H1 (cell line): ENCODE measurements at regions not wholly inside any gene's neighbourhood (a gene's known extent, or its start where the extent isn't known, plus 50 kb on each side); places are given as distances from the start of the nearest gene placed in this dataset.

Experiments
- CTCF ChIA-PET: fragments of 300-600 bp; sonication (Branson Sonifier 250); formaldehyde crosslinking; loops from one replicate; lab custom pipeline; 2021; ENCODE audit not compliant: partially characterized antibody; lab: Charles Lee
- POLR2A ChIA-PET: fragments of 300-600 bp; sonication (Branson Sonifier 250); formaldehyde crosslinking; loops from one replicate; lab custom pipeline; 2021; ENCODE audit warnings: inconsistent platforms; ENCODE audit not compliant: partially characterized antibody; lab: Charles Lee
- DNase-seq, 2 experiments: peaks; one replicate each; pipeline versions ENCODE4 v3.0.0 to v3.0.0-alpha.2; 2010 to 2022; ENCODE audit warnings: low spot score in 2 of 2, low read depth in 1 of 2, mixed read lengths in 1 of 2
- FAIRE-seq: peaks from 2 replicates; lab custom pipeline; 2011; peaks lifted over from hg19 to GRCh38; lab: Jason Lieb, UNC
- H2AFZ ChIP-seq: 2 replicates; pipeline ENCODE4 v1.8.1; 2012; ENCODE audit warnings: low read length, inconsistent platforms
- H2AK5ac ChIP-seq: 2 replicates; pipeline ENCODE4 v1.6.1; 2013; ENCODE audit warnings: low read depth, low read length
- H2BK120ac ChIP-seq: replicated peaks from 2 replicates; pipeline ENCODE3; 2013; ENCODE audit warnings: low read depth, low read length, inconsistent platforms
- H2BK12ac ChIP-seq: 2 replicates; pipeline ENCODE4 v1.6.1; 2013; ENCODE audit warnings: low read depth, low read length
- H2BK15ac ChIP-seq: 2 replicates; pipeline ENCODE4 v1.6.1; 2013; ENCODE audit warnings: low read length
- H2BK20ac ChIP-seq: 2 replicates; pipeline ENCODE4 v1.6.1; 2013; ENCODE audit warnings: low read length
- H2BK5ac ChIP-seq: 2 replicates; pipeline ENCODE4 v1.6.1; 2013; ENCODE audit warnings: low read depth, low read length
- H3K14ac ChIP-seq: 2 replicates; pipeline ENCODE4 v1.6.1; 2013; ENCODE audit warnings: inconsistent platforms; ENCODE audit not compliant: insufficient read length
- H3K18ac ChIP-seq: 2 replicates; pipeline ENCODE4 v1.6.1; 2013; ENCODE audit warnings: low read length; ENCODE audit errors: extremely low read depth
- H3K23ac ChIP-seq: 2 replicates; pipeline ENCODE4 v1.6.1; 2013; ENCODE audit warnings: inconsistent platforms; ENCODE audit not compliant: insufficient read length
- H3K23me2 ChIP-seq: 2 replicates; pipeline ENCODE4 v1.6.1; 2013; ENCODE audit warnings: low read depth, low read length
- H3K27ac ChIP-seq: 2 replicates; pipeline ENCODE4 v1.6.1; 2011; ENCODE audit warnings: low read depth, low read length, inconsistent platforms
- H3K27me3 ChIP-seq, 4 experiments: replicated peaks in 1 of 4; 1 replicate in 1 of 4; 2 replicates in 3 of 4; pipeline versions ENCODE4 v1.6.1 to v1.8.1; 2011 to 2013; ENCODE audit warnings: low read length in 3 of 4, mild to moderate bottlenecking in 3 of 4, inconsistent platforms in 2 of 4, mixed read lengths in 2 of 4, moderate library complexity in 1 of 4; ENCODE audit not compliant: control insufficient read depth in 3 of 4, insufficient read depth in 3 of 4; ENCODE audit errors: extremely low read depth in 1 of 4
- H3K36me3 ChIP-seq, 4 experiments: 2 replicates each; pipeline versions ENCODE4 v1.6.1 to v1.8.1; 2011 to 2013; ENCODE audit warnings: mild to moderate bottlenecking in 4 of 4, low read length in 3 of 4, moderate library complexity in 2 of 4, control low read depth in 1 of 4, inconsistent platforms in 1 of 4; ENCODE audit not compliant: insufficient read depth in 4 of 4, control insufficient read depth in 2 of 4
- H3K4ac ChIP-seq: replicated peaks from 2 replicates; pipeline ENCODE3; 2013; ENCODE audit warnings: low read length, low read depth, mixed read lengths, inconsistent platforms; ENCODE audit not compliant: insufficient read length
- H3K4me1 ChIP-seq, 4 experiments: replicated peaks in 1 of 4; 1 replicate in 1 of 4; 2 replicates in 3 of 4; pipeline versions ENCODE4 v1.6.1 to v1.8.1; 2011 to 2013; ENCODE audit warnings: low read length in 3 of 4, inconsistent platforms in 2 of 4, mixed read lengths in 1 of 4; ENCODE audit not compliant: insufficient read depth in 4 of 4, control insufficient read depth in 3 of 4
- H3K4me2 ChIP-seq, 2 experiments: 2 replicates each; pipeline versions ENCODE4 v1.6.1 to v1.8.1; 2011 to 2013; ENCODE audit warnings: low read depth in 2 of 2, low read length in 2 of 2, control low read depth in 1 of 2, inconsistent platforms in 1 of 2, mild to moderate bottlenecking in 1 of 2; ENCODE audit not compliant: insufficient read depth in 1 of 2
- H3K4me3 ChIP-seq, 4 experiments: fragments of 200-600, 300-600 bp in 1 of 4; sonication (generic), shearing (Covaris generic), sonication (Bioruptor Twin) in 1 of 4; 2 replicates each; pipeline versions ENCODE4 v1.5.1 to v1.8.1; 2011 to 2016; ENCODE audit warnings: low read length in 4 of 4, low read depth in 3 of 4, control low read depth in 2 of 4, inconsistent platforms in 2 of 4, mild to moderate bottlenecking in 2 of 4, mixed read lengths in 1 of 4, moderate library complexity in 1 of 4; ENCODE audit not compliant: insufficient read depth in 2 of 4; ENCODE audit errors: extremely low read depth in 1 of 4
- H3K56ac ChIP-seq: replicated peaks from 2 replicates; pipeline ENCODE3; 2013; ENCODE audit warnings: low read depth, mild to moderate bottlenecking, mixed read lengths, low read length, inconsistent platforms; ENCODE audit not compliant: insufficient read length
- H3K79me1 ChIP-seq: 2 replicates; pipeline ENCODE4 v1.6.1; 2013; ENCODE audit warnings: low read depth, low read length, control low read depth
- H3K79me2 ChIP-seq, 2 experiments: 2 replicates each; pipeline versions ENCODE4 v1.6.1 to v1.8.1; 2012 to 2013; ENCODE audit warnings: low read length in 2 of 2, mild to moderate bottlenecking in 2 of 2, inconsistent platforms in 1 of 2; ENCODE audit not compliant: insufficient read depth in 2 of 2, control insufficient read depth in 1 of 2
- H3K9ac ChIP-seq, 4 experiments: replicated peaks in 1 of 4; 1 replicate in 1 of 4; 2 replicates in 3 of 4; pipeline versions ENCODE4 v1.6.1 to v1.8.1; 2011 to 2013; ENCODE audit warnings: low read depth in 3 of 4, low read length in 3 of 4, control low read depth in 2 of 4, mild to moderate bottlenecking in 2 of 4, moderate library complexity in 2 of 4, inconsistent platforms in 1 of 4; ENCODE audit errors: extremely low read depth in 1 of 4
- H3K9me3 ChIP-seq, 2 experiments: 2 replicates each; pipeline versions ENCODE4 v1.6.1 to v1.8.1; 2012 to 2013; ENCODE audit warnings: mild to moderate bottlenecking in 2 of 2, moderate library complexity in 2 of 2, control low read depth in 1 of 2, inconsistent platforms in 1 of 2, low read depth in 1 of 2, low read length in 1 of 2, mixed read lengths in 1 of 2; ENCODE audit not compliant: insufficient read depth in 2 of 2
- H4K20me1 ChIP-seq, 2 experiments: replicated peaks in 1 of 2; 2 replicates each; pipeline versions ENCODE3 to v1.8.1; 2011 to 2013; ENCODE audit warnings: inconsistent platforms in 2 of 2, low read length in 2 of 2, mild to moderate bottlenecking in 1 of 2; ENCODE audit not compliant: insufficient read depth in 2 of 2, control insufficient read depth in 1 of 2
- H4K5ac ChIP-seq: 2 replicates; pipeline ENCODE4 v1.6.1; 2013; ENCODE audit warnings: low read length, low read depth, mixed read lengths, inconsistent platforms; ENCODE audit not compliant: insufficient read length
- H4K8ac ChIP-seq: 2 replicates; pipeline ENCODE4 v1.8.0; 2013; ENCODE audit warnings: mild to moderate bottlenecking, moderate library complexity, low read length, inconsistent platforms; ENCODE audit not compliant: insufficient read depth; ENCODE audit errors: extremely low read depth
- H4K91ac ChIP-seq: replicated peaks from 2 replicates; pipeline ENCODE3; 2013; ENCODE audit warnings: low read length, mixed read lengths, inconsistent platforms; ENCODE audit not compliant: insufficient read length
- CEBPB ChIP-seq: IDR thresholded peaks from 2 replicates; pipeline ENCODE4 v1.6.1; 2012; ENCODE audit warnings: low read depth, low read length
- HDAC6 ChIP-seq: IDR thresholded peaks from one replicate; pipeline ENCODE4 v1.7.1; 2012; ENCODE audit warnings: low read depth, mild to moderate bottlenecking, inconsistent platforms, low read length, moderate library complexity
- JUN ChIP-seq: IDR thresholded peaks from 2 replicates; pipeline ENCODE4 v1.6.1; 2011; ENCODE audit warnings: low read depth, mild to moderate bottlenecking, improper control_type of control experiment, low read length
- POLR2A ChIP-seq, 2 experiments: IDR thresholded peaks; 1 replicate in 1 of 2; 2 replicates in 1 of 2; pipeline ENCODE4 v1.6.1; 2011; ENCODE audit warnings: low read depth in 2 of 2, low read length in 2 of 2, mild to moderate bottlenecking in 2 of 2; ENCODE audit errors: control extremely low read depth in 1 of 2
- POU5F1 ChIP-seq: IDR thresholded peaks from 2 replicates; pipeline ENCODE4 v1.6.1; 2011; ENCODE audit warnings: low read depth, mild to moderate bottlenecking, low read length, moderate library complexity
- RFX5 ChIP-seq: IDR thresholded peaks from 2 replicates; pipeline ENCODE4 v1.6.1; 2011; ENCODE audit warnings: low read depth, low read length, improper control_type of control experiment, borderline replicate concordance
- SIX5 ChIP-seq: IDR thresholded peaks from 2 replicates; pipeline ENCODE4 v1.6.1; 2011; ENCODE audit warnings: mild to moderate bottlenecking, low read depth, low read length
- WGBS, 2 experiments: shearing (Covaris generic) in 1 of 2; methylation state at CpG; one replicate each; pipeline versions ENCODE4 v1.1.6 to v1.1.7; 2013 to 2015; ENCODE audit warnings: low lambda C conversion rate in 2 of 2, mixed read lengths in 2 of 2, inconsistent platforms in 1 of 2, low coverage in 1 of 2, missing lambda C conversion rate in 1 of 2; ENCODE audit not compliant: insufficient replicate concordance in 2 of 2, insufficient coverage in 1 of 2, insufficient read length in 1 of 2; ENCODE audit errors: extremely low coverage in 1 of 2, missing lambda C conversion rate in 1 of 2; 5-methylcytosine and 5-hydroxymethylcytosine counted together
- TF ChIP-seq, protein P1 (sequence below), 3 experiments: IDR thresholded peaks; 1 replicate in 2 of 3; 2 replicates in 1 of 3; pipeline versions ENCODE4 v1.5.1 to v1.6.1; 2011; ENCODE audit warnings: low read length in 3 of 3, mild to moderate bottlenecking in 3 of 3, inconsistent platforms in 2 of 3, low read depth in 1 of 3, moderate library complexity in 1 of 3; ENCODE audit not compliant: insufficient read depth in 1 of 3; ENCODE audit errors: control extremely low read depth in 1 of 3

GRCh38 chr13:83816081-83816480 is 66.2 kb downstream of the SLITRK1 start:
- H2BK20ac ChIP-seq, result no peak overlapping the region
- no peaks in the 10 kb centered on the region; a peak in 1 of 8 replicates for H3K36me3 ChIP-seq
- peaks cover 0 to 2% of the 10 kb centered on the region in 2 experiments; a peak in 1 of 4 replicates for H3K9me3 ChIP-seq
- no peaks in the 10 kb centered on the region for H3K27me3 ChIP-seq
- H2BK12ac ChIP-seq, result no peak overlapping the region
- H3K23ac ChIP-seq, result no peak overlapping the region
- H4K20me1 ChIP-seq, result no peaks in the 10 kb centered on the region
- H2AFZ ChIP-seq, result no peak overlapping the region
- H3K14ac ChIP-seq, result no peak overlapping the region
- H3K23me2 ChIP-seq, result no peaks in the 10 kb centered on the region
- no peak overlapping the region for H4K5ac ChIP-seq
- H3K4me1 ChIP-seq, result no peaks in the 10 kb centered on the region
- H3K18ac ChIP-seq, result no peak overlapping the region
- H3K79me2 ChIP-seq, result no peaks in the 10 kb centered on the region
- H3K79me1 ChIP-seq, result no peaks in the 10 kb centered on the region
- DNase-seq (no peak), FAIRE-seq (no peak)
- no peak overlapping the region for H4K8ac ChIP-seq
- no peak overlapping the region for H3K4me2 ChIP-seq
- no peak overlapping the region for H3K9ac ChIP-seq
- H2BK5ac ChIP-seq, result no peak overlapping the region
- H3K4ac ChIP-seq, result no peak overlapping the region
- H2BK120ac ChIP-seq, result no peak overlapping the region
- ChIA-PET POLR2A (no interaction called here), CTCF (interaction anchor here (0.7 to 1.4 kb wide), 3 partner anchors 8 to 890 kb away, joined by 3 read pairs; no protein-coding TSS in a partner anchor)
- H3K4me3 ChIP-seq, result no peak overlapping the region
- WGBS, 2 experiments, result 86% methylated on average over 2 of the region's 2 CpGs; no CpG with 5 or more reads in 1 of the 2 experiments
- no peak overlapping the region for H2AK5ac ChIP-seq
- no peak overlapping the region for H3K27ac ChIP-seq
- TF ChIP-seq RFX5, result no peak
- TF ChIP-seq JUN, result no peak
- no peak for TF ChIP-seq POU5F1
- TF ChIP-seq, protein P1, sequence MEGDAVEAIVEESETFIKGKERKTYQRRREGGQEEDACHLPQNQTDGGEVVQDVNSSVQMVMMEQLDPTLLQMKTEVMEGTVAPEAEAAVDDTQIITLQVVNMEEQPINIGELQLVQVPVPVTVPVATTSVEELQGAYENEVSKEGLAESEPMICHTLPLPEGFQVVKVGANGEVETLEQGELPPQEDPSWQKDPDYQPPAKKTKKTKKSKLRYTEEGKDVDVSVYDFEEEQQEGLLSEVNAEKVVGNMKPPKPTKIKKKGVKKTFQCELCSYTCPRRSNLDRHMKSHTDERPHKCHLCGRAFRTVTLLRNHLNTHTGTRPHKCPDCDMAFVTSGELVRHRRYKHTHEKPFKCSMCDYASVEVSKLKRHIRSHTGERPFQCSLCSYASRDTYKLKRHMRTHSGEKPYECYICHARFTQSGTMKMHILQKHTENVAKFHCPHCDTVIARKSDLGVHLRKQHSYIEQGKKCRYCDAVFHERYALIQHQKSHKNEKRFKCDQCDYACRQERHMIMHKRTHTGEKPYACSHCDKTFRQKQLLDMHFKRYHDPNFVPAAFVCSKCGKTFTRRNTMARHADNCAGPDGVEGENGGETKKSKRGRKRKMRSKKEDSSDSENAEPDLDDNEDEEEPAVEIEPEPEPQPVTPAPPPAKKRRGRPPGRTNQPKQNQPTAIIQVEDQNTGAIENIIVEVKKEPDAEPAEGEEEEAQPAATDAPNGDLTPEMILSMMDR (IDR thresholded peaks at IDR 0.05; ENCODE audit: control extremely low read depth in 1 of 3, insufficient read depth in 1 of 3, low read depth in 1 of 3, low read length in 3 of 3), result no peak
- no peak for TF ChIP-seq CEBPB
- TF ChIP-seq POLR2A (IDR thresholded peaks at IDR 0.05; ENCODE audit: control extremely low read depth in 1 of 2, low read depth in 2 of 2, low read length in 2 of 2), result no peak
- no peak for TF ChIP-seq HDAC6
- TF ChIP-seq SIX5, result no peak
- H2BK15ac ChIP-seq, result no peak overlapping the region
- H3K56ac ChIP-seq, result no peak overlapping the region
- H4K91ac ChIP-seq, result no peak overlapping the region
